Parathyroid adenoma (tissue), 2 donors: ENCODE measurements at regions not wholly inside any gene's neighbourhood (a gene's known extent, or its start where the extent isn't known, plus 50 kb on each side); places are given as distances from the start of the nearest gene placed in this dataset.

Experiments used
- H2AFZ ChIP-seq: fragments of 300-600 bp; sonication (generic); one replicate; pipeline ENCODE4 v1.7.0; 2017; ENCODE audit warnings: antibody characterized with exemption, mild to moderate bottlenecking
- H3K27ac ChIP-seq: fragments of 300-600 bp; sonication (generic); one replicate; pipeline ENCODE4 v1.7.0; 2017
- H3K27me3 ChIP-seq: fragments of 300-600 bp; sonication (generic); one replicate; pipeline ENCODE4 v1.7.0; 2017; ENCODE audit warnings: low read length; ENCODE audit not compliant: control insufficient read depth, insufficient read depth
- H3K36me3 ChIP-seq: fragments of 300-600 bp; sonication (generic); one replicate; pipeline ENCODE4 v1.7.0; 2017; ENCODE audit warnings: low read length; ENCODE audit not compliant: control insufficient read depth, insufficient read depth
- H3K4me1 ChIP-seq: fragments of 300-600 bp; sonication (generic); one replicate; pipeline ENCODE4 v1.7.0; 2017; ENCODE audit warnings: control low read depth
- H3K4me2 ChIP-seq: fragments of 300-600 bp; sonication (generic); one replicate; pipeline ENCODE4 v1.7.0; 2017; ENCODE audit warnings: low read length
- H3K4me3 ChIP-seq: fragments of 300-600 bp; sonication (generic); one replicate; pipeline ENCODE4 v1.7.0; 2017; ENCODE audit warnings: low read depth, low read length
- H3K79me2 ChIP-seq: fragments of 300-600 bp; sonication (generic); one replicate; pipeline ENCODE4 v1.7.0; 2017; ENCODE audit warnings: control low read depth
- H3K9ac ChIP-seq: fragments of 300-600 bp; sonication (generic); one replicate; pipeline ENCODE4 v1.7.0; 2017; ENCODE audit warnings: mild to moderate bottlenecking
- H3K9me3 ChIP-seq: fragments of 300-600 bp; sonication (generic); one replicate; pipeline ENCODE4 v1.7.0; 2017; ENCODE audit warnings: low read length; ENCODE audit not compliant: control insufficient read depth
- CTCF ChIP-seq: fragments of 300-600 bp; sonication (generic); IDR thresholded peaks from one replicate; pipeline ENCODE4 v1.7.0; 2017; ENCODE audit warnings: antibody characterized with exemption, mild to moderate bottlenecking
- donor health status: primary hyperparathyroidism.

GRCh38 chr1:55374801-55375616 lies 159.8 kb upstream of the USP24 start:
- Histone ChIP-seq H3K9me3 (no peaks in the 10 kb centered on the region), H3K9ac (no peak overlapping the region), H3K36me3 (no peaks in the 10 kb centered on the region), H3K4me1 (no peaks in the 10 kb centered on the region), H3K4me3 (no peak overlapping the region), H3K79me2 (no peaks in the 10 kb centered on the region), H3K27me3 (no peaks in the 10 kb centered on the region), H3K4me2 (no peak overlapping the region), H2AFZ (no peak overlapping the region), H3K27ac (no peak overlapping the region)
- no peak for TF ChIP-seq CTCF

GRCh38 chr1:55374216-55374615 lies 159.1 kb upstream of the USP24 start:
- Histone ChIP-seq H3K27ac (no peak overlapping the region), H3K36me3 (no peaks in the 10 kb centered on the region), H3K27me3 (no peaks in the 10 kb centered on the region), H2AFZ (no peak overlapping the region), H3K4me1 (no peaks in the 10 kb centered on the region), H3K4me3 (no peak overlapping the region), H3K4me2 (no peak overlapping the region), H3K9me3 (no peaks in the 10 kb centered on the region), H3K79me2 (no peaks in the 10 kb centered on the region), H3K9ac (no peak overlapping the region)
- no peak for TF ChIP-seq CTCF

- no peak overlapping the region for H2AFZ ChIP-seq
- no peak for TF ChIP-seq CTCF
- no peak overlapping the region for H3K27ac ChIP-seq
- no peaks in the 10 kb centered on the region for H3K27me3 ChIP-seq
- no peak overlapping the region for H3K4me2 ChIP-seq
- no peaks in the 10 kb centered on the region for H3K79me2 ChIP-seq
- no peak overlapping the region for H3K4me3 ChIP-seq
- H3K9me3 ChIP-seq = no peaks in the 10 kb centered on the region
- H3K36me3 ChIP-seq = no peaks in the 10 kb centered on the region
- H3K4me1 ChIP-seq = no peaks in the 10 kb centered on the region
- no peak overlapping the region for H3K9ac ChIP-seq
Observed at GRCh38 chr1:55369474-55369873, 154.3 kb upstream of the USP24 start.

- H3K4me1 ChIP-seq = no peaks in the 10 kb centered on the region
- no peak overlapping the region for H3K27ac ChIP-seq
- no peak overlapping the region for H3K4me3 ChIP-seq
- H3K9ac ChIP-seq = no peak overlapping the region
- no peaks in the 10 kb centered on the region for H3K79me2 ChIP-seq
- no peak overlapping the region for H2AFZ ChIP-seq
- no peak overlapping the region for H3K4me2 ChIP-seq
- H3K27me3 ChIP-seq = no peaks in the 10 kb centered on the region
- no peaks in the 10 kb centered on the region for H3K9me3 ChIP-seq
- no peaks in the 10 kb centered on the region for H3K36me3 ChIP-seq
- no peak for TF ChIP-seq CTCF
Observed at GRCh38 chr1:55368698-55369097, 153.5 kb upstream of the USP24 start.

GRCh38 chr1:55367273-55367672 lies 152.1 kb upstream of the USP24 start:
- Histone ChIP-seq H3K4me3 (no peak overlapping the region), H3K27ac (no peak overlapping the region), H3K4me1 (no peaks in the 10 kb centered on the region), H3K9ac (no peak overlapping the region), H3K79me2 (no peaks in the 10 kb centered on the region), H2AFZ (no peak overlapping the region), H3K9me3 (no peaks in the 10 kb centered on the region), H3K4me2 (no peak overlapping the region), H3K36me3 (no peaks in the 10 kb centered on the region), H3K27me3 (no peaks in the 10 kb centered on the region)
- TF ChIP-seq CTCF = no peak
